K562 (cell line): ENCODE measurements at regions not wholly inside any gene's neighbourhood (a gene's known extent, or its start where the extent isn't known, plus 50 kb on each side); places are given as distances from the start of the nearest gene placed in this dataset.

Source experiments
- ATAC-seq: fragments of 200-7000 bp; cut with Tn5 transposase; 3 replicates; pipeline ENCODE4 v1.9.1; 2020; ENCODE audit warnings: moderate library complexity
- BruUV-seq: library from RNA; stranded (reverse); fragments of 400-500 nt; replicated peaks from 2 replicates; lab custom pipeline; 2021; lab: Mats Ljungman, UMichigan
- CTCF ChIA-PET: fragments of 300-600 bp; formaldehyde crosslinking; extraction: SDS; loops from one replicate; lab custom pipeline; 2021; ENCODE audit warnings: low intra/inter-chr PET ratio; lab: Yijun Ruan, JAX
- POLR2A ChIA-PET: fragments of 300-600, 350-650 bp; sonication (Branson Sonifier 250); formaldehyde crosslinking; extraction: SDS; loops from one replicate; lab custom pipeline; 2021; ENCODE audit warnings: antibody characterized with exemption, inconsistent platforms; lab: Yijun Ruan, JAX
- DNase-seq, 4 experiments: peaks; one replicate each; pipeline versions ENCODE4 v3.0.0 to v3.0.0-alpha.2; 2011 to 2018; ENCODE audit warnings: low spot score in 3 of 4, mixed read lengths in 3 of 4; ENCODE audit errors: extremely low read depth in 1 of 4
- FAIRE-seq: peaks from 2 replicates; lab custom pipeline; 2011; peaks lifted over from hg19 to GRCh38; lab: Jason Lieb, UNC
- H2AFZ ChIP-seq: 2 replicates; pipeline ENCODE4 v1.6.0; 2011; ENCODE audit warnings: low read depth, low read length, control low read depth, inconsistent platforms
- H3K27ac ChIP-seq: fragments of 200-600 bp; 3 replicates; pipeline ENCODE4 v1.8.0; 2011; ENCODE audit warnings: low read depth, mild to moderate bottlenecking, control low read depth, inconsistent platforms, low read length, moderate library complexity, mixed read lengths; ENCODE audit errors: extremely low read depth
- H3K27me3 ChIP-seq, 2 experiments: fragments of 300-600 bp in 1 of 2; 2 replicates in 1 of 2; 3 replicates in 1 of 2; pipeline versions ENCODE4 v1.6.0 to v1.8.0; 2011; ENCODE audit warnings: inconsistent platforms in 2 of 2, low read length in 2 of 2, mild to moderate bottlenecking in 1 of 2, mixed read lengths in 1 of 2, moderate library complexity in 1 of 2; ENCODE audit not compliant: control insufficient read depth in 2 of 2, insufficient read depth in 2 of 2
- H3K36me3 ChIP-seq: fragments of 300-600 bp; 3 replicates; pipeline ENCODE4 v1.8.0; 2011; ENCODE audit warnings: mild to moderate bottlenecking, low read length, inconsistent platforms; ENCODE audit not compliant: control insufficient read depth, insufficient read depth
- H3K4me1 ChIP-seq, 2 experiments: fragments of 200-600 bp in 1 of 2; replicated peaks in 1 of 2; 2 replicates in 1 of 2; 3 replicates in 1 of 2; pipeline versions ENCODE4 v1.5.1 to v1.8.0; 2011; ENCODE audit warnings: inconsistent platforms in 2 of 2, low read length in 2 of 2, mild to moderate bottlenecking in 1 of 2, mixed read lengths in 1 of 2, moderate library complexity in 1 of 2; ENCODE audit not compliant: control insufficient read depth in 2 of 2, insufficient read depth in 2 of 2
- H3K4me2 ChIP-seq: 2 replicates; pipeline ENCODE4 v1.6.1; 2011; ENCODE audit warnings: low read length, control low read depth, inconsistent platforms, mixed read lengths; ENCODE audit not compliant: insufficient read depth
- H3K4me3 ChIP-seq: fragments of 200-600 bp; sonication (generic), shearing (Covaris generic); 2 replicates; pipeline ENCODE4 v1.5.1; 2016; ENCODE audit warnings: control low read depth, inconsistent platforms
- H3K79me2 ChIP-seq: fragments of 200-600 bp; 3 replicates; pipeline ENCODE4 v1.8.0; 2011; ENCODE audit warnings: low read length, inconsistent platforms; ENCODE audit not compliant: control insufficient read depth, insufficient read depth
- H3K9ac ChIP-seq, 2 experiments: 2 replicates each; pipeline versions ENCODE4 v1.6.0 to v1.6.1; 2011; ENCODE audit warnings: low read depth in 2 of 2, low read length in 2 of 2, control low read depth in 1 of 2, inconsistent platforms in 1 of 2, mild to moderate bottlenecking in 1 of 2, mixed read lengths in 1 of 2; ENCODE audit not compliant: insufficient read depth in 1 of 2
- H3K9me1 ChIP-seq: one replicate; pipeline ENCODE4 v1.6.0; 2011; ENCODE audit warnings: inconsistent platforms, mild to moderate bottlenecking, low read length, moderate library complexity; ENCODE audit not compliant: control insufficient read depth, insufficient read depth
- H3K9me3 ChIP-seq: replicated peaks from 2 replicates; pipeline ENCODE4 v1.5.1; 2011; ENCODE audit warnings: low read depth, low read length, inconsistent platforms; ENCODE audit not compliant: control insufficient read depth, insufficient read depth
- H4K20me1 ChIP-seq: replicated peaks from 2 replicates; pipeline ENCODE4 v1.6.1; 2011; ENCODE audit warnings: low read length, inconsistent platforms, mixed read lengths; ENCODE audit not compliant: control insufficient read depth, insufficient read depth
- AFF1 ChIP-seq, 2 experiments: fragments of 450-650 bp; IDR thresholded peaks; 2 replicates each; pipeline ENCODE4 v1.6.1; 2018; ENCODE audit warnings: mild to moderate bottlenecking in 2 of 2, low read depth in 1 of 2; ENCODE audit not compliant: partially characterized antibody in 2 of 2
- CTCFL ChIP-seq: IDR thresholded peaks from 2 replicates; pipeline ENCODE4 v1.6.1; 2011; ENCODE audit warnings: borderline replicate concordance, low read depth, mild to moderate bottlenecking, moderate library complexity, low read length; ENCODE audit not compliant: insufficient read depth, poor library complexity, severe bottlenecking
- FOXA1 ChIP-seq: fragments of 450-650 bp; IDR thresholded peaks from 2 replicates; pipeline ENCODE4 v1.6.1; 2016; ENCODE audit warnings: mild to moderate bottlenecking, borderline replicate concordance
- GATA2 ChIP-seq: sonication (generic); formaldehyde crosslinking; IDR thresholded peaks from 2 replicates; pipeline ENCODE4 v1.4.0; 2020; ENCODE audit warnings: mild to moderate bottlenecking, missing genetic modification reagents
- GATAD2A ChIP-seq: fragments of 450-650 bp; IDR thresholded peaks from 2 replicates; pipeline ENCODE4 v1.6.1; 2017
- MCM5 ChIP-seq: fragments of 450-650 bp; IDR thresholded peaks from 2 replicates; pipeline ENCODE4 v1.6.1; 2016; ENCODE audit warnings: low read depth
- NFE2L1 ChIP-seq: fragments of 450-650 bp; IDR thresholded peaks from 2 replicates; pipeline ENCODE4 v1.6.1; 2016; ENCODE audit warnings: missing genetic modification characterization, low read depth, mild to moderate bottlenecking, missing compliant biosample characterization, moderate library complexity, borderline replicate concordance
- SAFB2 ChIP-seq: fragments of 200-400 bp; formaldehyde crosslinking; IDR thresholded peaks from 2 replicates; pipeline ENCODE4 v1.6.1; 2018; ENCODE audit warnings: borderline replicate concordance, low read length, low read depth, moderate library complexity; ENCODE audit not compliant: severe bottlenecking
- ZKSCAN1 ChIP-seq: fragments of 150-350 bp; IDR thresholded peaks from 2 replicates; pipeline ENCODE4 v1.6.1; 2016; ENCODE audit warnings: low read depth, low read length
- ZNF140 ChIP-seq: fragments of 250-450 bp; sonication (Bioruptor Pico); IDR thresholded peaks from 2 replicates; pipeline ENCODE4 v1.8.0; 2021; ENCODE audit warnings: moderate library complexity, mild to moderate bottlenecking, inconsistent platforms
- ZNF146 ChIP-seq: IDR thresholded peaks from one replicate; pipeline ENCODE4 v1.6.1; 2018; ENCODE audit warnings: missing compliant biosample characterization; ENCODE audit not compliant: unreplicated experiment
- ZNF165 ChIP-seq: fragments of 250-450 bp; sonication (Bioruptor Pico); IDR thresholded peaks from 2 replicates; pipeline ENCODE4 v1.4.0; 2020; ENCODE audit warnings: borderline replicate concordance
- WGBS: fragments of 100-300 bp; shearing (Covaris generic); methylation state at CpG from one replicate; pipeline ENCODE4 v1.1.6; 2016; ENCODE audit warnings: low coverage, mixed read lengths; ENCODE audit not compliant: insufficient coverage; ENCODE audit errors: missing lambda C conversion rate; 5-methylcytosine and 5-hydroxymethylcytosine counted together
- in situ Hi-C: fragments of 300-500 bp; cut with MboI; formaldehyde crosslinking; loops from 4 replicates; pipeline ENCODE4 v1.15.0; 2018; ENCODE audit warnings: inconsistent platforms, mixed read lengths
- intact Hi-C: fragments of 100-400 bp; cut with micrococcal nuclease; formaldehyde crosslinking; loops from 2 replicates; pipeline ENCODE4 v1.14.2; 2022

GRCh38 chr15:89419370-89419984 is 76.9 kb downstream of the RHCG start (continued):
- peak in 1 of 2 experiments; percentile 76 for TF ChIP-seq AFF1 (IDR thresholded peaks at IDR 0.05; ENCODE audit: low read depth in 1 of 2, partially characterized antibody in 2 of 2)
- TF ChIP-seq, all 486 proteins: peak for 18

GRCh38 chr15:89417206-89417725 is 79.1 kb downstream of the RHCG start:
- 5% methylated on average over 22 of the region's 22 CpGs for WGBS
- ChIA-PET POLR2A (interaction anchor here (0.7 to 1.0 kb wide), 4 partner anchors 10 to 88 kb away, joined by 3 to 4 read pairs (median 4); no protein-coding TSS in a partner anchor), CTCF (interaction anchor here (2.5 kb wide), 1 partner anchor 13 kb away, joined by 10 read pairs; no protein-coding TSS in a partner anchor)
- intact Hi-C loops: loop anchor here (2.0 kb wide), 2 partner anchors 14 to 56 kb away; no protein-coding TSS in a partner anchor
- ATAC-seq: no peak
- no peak for DNase-seq
- H3K4me1 ChIP-seq: peaks cover 0 to 6% of the 10 kb centered on the region in 2 experiments; a peak in 2 of 5 replicates
- H3K27me3 ChIP-seq: peaks cover 1 to 40% of the 10 kb centered on the region in 2 experiments; a peak in 3 of 5 replicates
- no peak overlapping the region for H3K27ac ChIP-seq
- no peak overlapping the region for H2AFZ ChIP-seq
- H3K4me2 ChIP-seq: no peak overlapping the region
- no peak overlapping the region for H3K4me3 ChIP-seq
- in situ Hi-C loops: no loop called here
- H3K9me3 ChIP-seq: no peaks in the 10 kb centered on the region
- no peak overlapping the region for H3K9ac ChIP-seq
- no peaks in the 10 kb centered on the region for H3K79me2 ChIP-seq
- H4K20me1 ChIP-seq: peaks cover 6% of the 10 kb centered on the region
- H3K36me3 ChIP-seq: no peaks in the 10 kb centered on the region
- no peaks in the 10 kb centered on the region for H3K9me1 ChIP-seq
- no TSS peak for BruUV-seq
- no peak for FAIRE-seq
- TF ChIP-seq ZKSCAN1: no peak
- TF ChIP-seq ZNF165: no peak
- TF ChIP-seq GATAD2A: no peak
- TF ChIP-seq FOXA1: no peak
- no peak for TF ChIP-seq NFE2L1 (tag)
- no peak for TF ChIP-seq MCM5
- TF ChIP-seq CTCFL: no peak
- TF ChIP-seq ZNF140 (CRISPR knock-in tag): no peak
- TF ChIP-seq SAFB2: no peak
- TF ChIP-seq ZNF146: no peak
- no peak for TF ChIP-seq GATA2 (CRISPR knock-in tag)
